GM12878 (cell line): ENCODE measurements at regions not wholly inside any gene's neighbourhood (a gene's known extent, or its start where the extent isn't known, plus 50 kb on each side); places are given as distances from the start of the nearest gene placed in this dataset.

ENCODE experiments used
- ATAC-seq: fragments of 200-7000 bp; cut with Tn5 transposase; 3 replicates; pipeline ENCODE4 v1.9.1; 2020; ENCODE audit warnings: mild to moderate bottlenecking, moderate library complexity
- BruUV-seq: library from RNA; stranded (reverse); fragments of 400-500 nt; replicated peaks from 2 replicates; lab custom pipeline; 2021; lab: Mats Ljungman, UMichigan
- CTCF ChIA-PET: fragments of 300-600 bp; sonication (Branson Sonifier 250); formaldehyde crosslinking; extraction: SDS; loops from one replicate; lab custom pipeline; 2021; ENCODE audit warnings: inconsistent platforms; lab: Yijun Ruan, JAX
- POLR2A ChIA-PET: fragments of 350-600 bp; formaldehyde crosslinking; extraction: SDS; loops from one replicate; lab custom pipeline; 2021; ENCODE audit warnings: inconsistent platforms; lab: Charles Lee
- RAD21 ChIA-PET: fragments of 300-600 bp; sonication (Branson Sonifier 250); formaldehyde crosslinking; loops from one replicate; lab custom pipeline; 2023; ENCODE audit warnings: antibody characterized with exemption; ENCODE audit not compliant: unreplicated experiment; lab: Charles Lee
- SMC1A ChIA-PET: fragments of 300-600 bp; sonication (Branson Sonifier 250); formaldehyde crosslinking; loops from one replicate; lab custom pipeline; 2023; ENCODE audit not compliant: unreplicated experiment, uncharacterized antibody; lab: Charles Lee
- DNase-seq: peaks from one replicate; pipeline ENCODE4 v3.0.0-alpha.2; 2011; ENCODE audit warnings: low read depth, low spot score
- FAIRE-seq: peaks from 3 replicates; lab custom pipeline; 2011; peaks lifted over from hg19 to GRCh38; lab: Jason Lieb, UNC
- H2AFZ ChIP-seq: 2 replicates; pipeline ENCODE4 v1.6.0; 2011; ENCODE audit warnings: low read depth, low read length, control low read depth; ENCODE audit not compliant: control insufficient read depth
- H3K27ac ChIP-seq: 2 replicates; pipeline ENCODE4 v1.5.1; 2011; ENCODE audit warnings: control low read depth; ENCODE audit not compliant: control insufficient read depth, insufficient read depth
- H3K27me3 ChIP-seq, 2 experiments: replicated peaks in 1 of 2; 2 replicates each; pipeline versions ENCODE4 v1.6.0 to v1.6.1; 2011; ENCODE audit warnings: low read length in 1 of 2; ENCODE audit not compliant: control insufficient read depth in 2 of 2, insufficient read depth in 2 of 2
- H3K36me3 ChIP-seq, 2 experiments: 2 replicates each; pipeline ENCODE4 v1.5.1; 2011; ENCODE audit warnings: low read length in 1 of 2; ENCODE audit not compliant: control insufficient read depth in 2 of 2, insufficient read depth in 2 of 2
- H3K4me1 ChIP-seq: 2 replicates; pipeline ENCODE4 v1.6.1; 2011; ENCODE audit warnings: mild to moderate bottlenecking, low read length, moderate library complexity, mixed read lengths; ENCODE audit not compliant: control insufficient read depth, insufficient read depth
- H3K4me2 ChIP-seq: 2 replicates; pipeline ENCODE4 v1.6.0; 2011; ENCODE audit warnings: control low read depth; ENCODE audit not compliant: control insufficient read depth, insufficient read depth
- H3K4me3 ChIP-seq: fragments of 200-600 bp; sonication (generic); 2 replicates; pipeline ENCODE4 v1.5.1; 2016
- H3K79me2 ChIP-seq: 2 replicates; pipeline ENCODE4 v1.6.0; 2011; ENCODE audit warnings: low read length; ENCODE audit not compliant: control insufficient read depth, insufficient read depth
- H3K9ac ChIP-seq: 2 replicates; pipeline ENCODE4 v1.8.0; 2011; ENCODE audit warnings: low read length, control low read depth, mixed read lengths; ENCODE audit not compliant: control insufficient read depth, insufficient read depth
- H3K9me3 ChIP-seq: replicated peaks from 3 replicates; pipeline ENCODE4 v1.5.1; 2011; ENCODE audit warnings: mild to moderate bottlenecking, low read length; ENCODE audit not compliant: control insufficient read depth, insufficient read depth
- H4K20me1 ChIP-seq: 2 replicates; pipeline ENCODE4 v1.6.0; 2011; ENCODE audit not compliant: control insufficient read depth, insufficient read depth
- EGR1 ChIP-seq, 2 experiments: IDR thresholded peaks; 1 replicate in 1 of 2; 2 replicates in 1 of 2; pipeline ENCODE4 v1.6.1; 2011 to 2012; ENCODE audit warnings: low read depth in 2 of 2, low read length in 2 of 2, borderline replicate concordance in 1 of 2, mild to moderate bottlenecking in 1 of 2, moderate library complexity in 1 of 2
- MEF2A ChIP-seq: IDR thresholded peaks from 2 replicates; pipeline ENCODE4 v1.6.1; 2011; ENCODE audit warnings: low read depth, mild to moderate bottlenecking, low read length, moderate library complexity; ENCODE audit not compliant: insufficient read depth
- MYC ChIP-seq: IDR thresholded peaks from 2 replicates; pipeline ENCODE4 v1.6.1; 2011; ENCODE audit warnings: mild to moderate bottlenecking, low read length, moderate library complexity, inconsistent platforms; ENCODE audit not compliant: insufficient read depth, insufficient replicate concordance, insufficient read length, severe bottlenecking
- NFXL1 ChIP-seq: fragments of 450-650 bp; IDR thresholded peaks from 2 replicates; pipeline ENCODE4 v1.6.1; 2017; ENCODE audit warnings: antibody characterized with exemption, mild to moderate bottlenecking, borderline replicate concordance
- NR2C2 ChIP-seq: IDR thresholded peaks from 2 replicates; pipeline ENCODE4 v1.6.1; 2011; ENCODE audit warnings: borderline replicate concordance, low read depth; ENCODE audit not compliant: control insufficient read depth, insufficient read length
- PAX5 ChIP-seq: IDR thresholded peaks from 2 replicates; pipeline ENCODE4 v1.6.1; 2011; ENCODE audit warnings: low read depth, low read length, borderline replicate concordance
- PKNOX1 ChIP-seq: fragments of 450-650 bp; IDR thresholded peaks from 2 replicates; pipeline ENCODE4 v1.6.1; 2016; ENCODE audit warnings: mild to moderate bottlenecking
- RAD51 ChIP-seq: fragments of 450-650 bp; IDR thresholded peaks from 2 replicates; pipeline ENCODE4 v1.6.1; 2016; ENCODE audit warnings: moderate library complexity, mild to moderate bottlenecking, inconsistent platforms
- REST ChIP-seq: IDR thresholded peaks from 2 replicates; pipeline ENCODE4 v1.6.1; 2012; ENCODE audit warnings: mild to moderate bottlenecking, low read depth, low read length
- TBL1XR1 ChIP-seq: IDR thresholded peaks from 2 replicates; pipeline ENCODE4 v1.6.1; 2012; ENCODE audit warnings: low read depth, low read length, improper control_type of control experiment
- ZNF274 ChIP-seq: IDR thresholded peaks from one replicate; pipeline ENCODE4 v1.8.0; 2011; ENCODE audit not compliant: insufficient read length, insufficient read depth
- ZNF622 ChIP-seq: fragments of 450-650 bp; IDR thresholded peaks from 2 replicates; pipeline ENCODE4 v1.6.1; 2017; ENCODE audit warnings: mild to moderate bottlenecking, inconsistent platforms
- ZNF687 ChIP-seq: fragments of 450-650 bp; IDR thresholded peaks from 2 replicates; pipeline ENCODE4 v1.6.1; 2017; ENCODE audit warnings: mild to moderate bottlenecking, moderate library complexity
- ZSCAN29 ChIP-seq: fragments of 450-650 bp; IDR thresholded peaks from 2 replicates; pipeline ENCODE4 v1.6.1; 2017; ENCODE audit warnings: mild to moderate bottlenecking, moderate library complexity
- WGBS: methylation state at CpG from one replicate; pipeline ENCODE4 v1.1.6; 2016; ENCODE audit warnings: low lambda C conversion rate; ENCODE audit not compliant: insufficient replicate concordance, insufficient coverage; ENCODE audit errors: missing lambda C conversion rate; 5-methylcytosine and 5-hydroxymethylcytosine counted together
- in situ Hi-C: fragments of 300-500 bp; cut with MboI; formaldehyde crosslinking; loops from 9 replicates; pipeline ENCODE4 v1.14.3; 2018; ENCODE audit warnings: mixed read lengths
- intact Hi-C: fragments of 100-400 bp; cut with micrococcal nuclease; formaldehyde crosslinking; loops from one replicate; pipeline ENCODE4 v1.14.2; 2022; ENCODE audit not compliant: unreplicated experiment
- TF ChIP-seq, protein P1 (sequence below): fragments of 450-650 bp; IDR thresholded peaks from 2 replicates; pipeline ENCODE4 v1.6.1; 2017; ENCODE audit warnings: low read depth, mild to moderate bottlenecking, moderate library complexity

DNA sequence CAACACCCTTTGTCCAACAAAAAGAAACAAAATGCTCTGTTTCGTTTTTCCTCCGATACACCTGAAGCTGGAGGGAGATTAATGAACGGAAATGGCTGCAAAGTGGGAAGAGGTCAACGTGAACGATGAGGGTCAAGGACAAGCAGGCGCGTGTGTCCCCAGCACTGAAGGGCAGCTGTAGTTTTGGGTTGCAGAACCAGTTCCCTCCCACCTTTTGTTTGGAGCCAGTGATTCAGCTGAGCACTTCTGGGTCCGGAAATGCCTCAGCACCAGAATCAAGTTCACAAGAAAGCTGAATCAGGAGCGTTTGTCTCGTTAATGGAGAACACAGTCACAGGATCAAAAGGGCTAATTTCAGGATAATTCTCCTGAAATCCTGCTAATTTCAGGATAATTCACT, 51.1 kb upstream of the PWP1 start:
- Histone ChIP-seq H2AFZ (no peak overlapping the region), H3K9me3 (no peaks in the 10 kb centered on the region), H3K9ac (no peak overlapping the region), H3K4me1 (no peaks in the 10 kb centered on the region), H3K4me2 (no peak overlapping the region), H3K4me3 (no peak overlapping the region), H3K27me3 (no peaks in the 10 kb centered on the region; a peak in 1 of 4 replicates), H3K79me2 (no peaks in the 10 kb centered on the region), H3K27ac (no peak overlapping the region), H4K20me1 (no peaks in the 10 kb centered on the region), H3K36me3 (no peaks in the 10 kb centered on the region)
- no peak for FAIRE-seq
- WGBS = 34% methylated on average over 10 of the region's 10 CpGs
- ChIA-PET CTCF (interaction anchor here (1.0 to 1.4 kb wide), 2 partner anchors 27 to 36 kb away, joined by 3 read pairs; no protein-coding TSS in a partner anchor), SMC1A (no interaction called here), POLR2A (no interaction called here), RAD21 (no interaction called here)
- in situ Hi-C loops (no loop called here), intact Hi-C loops (no loop called here)
- no peak for ATAC-seq
- DNase-seq = no peak
- no TSS peak for BruUV-seq
- no peak for TF ChIP-seq ZNF687
- no peak for TF ChIP-seq TBL1XR1
- TF ChIP-seq NR2C2 = no peak
- TF ChIP-seq NFXL1 = no peak
- no peak for TF ChIP-seq ZNF274
- no peak for TF ChIP-seq MEF2A
- no peak for TF ChIP-seq EGR1 (IDR thresholded peaks at IDR 0.05; ENCODE audit: borderline replicate concordance in 1 of 2, low read depth in 2 of 2, low read length in 2 of 2)
- no peak for TF ChIP-seq REST
- TF ChIP-seq MYC = no peak
- TF ChIP-seq PAX5 = no peak
- TF ChIP-seq, protein P1, sequence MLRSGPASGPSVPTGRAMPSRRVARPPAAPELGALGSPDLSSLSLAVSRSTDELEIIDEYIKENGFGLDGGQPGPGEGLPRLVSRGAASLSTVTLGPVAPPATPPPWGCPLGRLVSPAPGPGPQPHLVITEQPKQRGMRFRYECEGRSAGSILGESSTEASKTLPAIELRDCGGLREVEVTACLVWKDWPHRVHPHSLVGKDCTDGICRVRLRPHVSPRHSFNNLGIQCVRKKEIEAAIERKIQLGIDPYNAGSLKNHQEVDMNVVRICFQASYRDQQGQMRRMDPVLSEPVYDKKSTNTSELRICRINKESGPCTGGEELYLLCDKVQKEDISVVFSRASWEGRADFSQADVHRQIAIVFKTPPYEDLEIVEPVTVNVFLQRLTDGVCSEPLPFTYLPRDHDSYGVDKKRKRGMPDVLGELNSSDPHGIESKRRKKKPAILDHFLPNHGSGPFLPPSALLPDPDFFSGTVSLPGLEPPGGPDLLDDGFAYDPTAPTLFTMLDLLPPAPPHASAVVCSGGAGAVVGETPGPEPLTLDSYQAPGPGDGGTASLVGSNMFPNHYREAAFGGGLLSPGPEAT = no peak
- TF ChIP-seq RAD51 = no peak
- no peak for TF ChIP-seq ZNF622
- no peak for TF ChIP-seq PKNOX1
- no peak for TF ChIP-seq ZSCAN29
